AG20443 (cell line): ENCODE measurements at regions not wholly inside any gene's neighbourhood (a gene's known extent, or its start where the extent isn't known, plus 50 kb on each side); places are given as distances from the start of the nearest gene placed in this dataset.

Experiments used
- DNase-seq: peaks from one replicate; pipeline ENCODE4 v3.0.0; 2012; ENCODE audit warnings: low spot score, mixed read lengths

- no peak for DNase-seq
Observed at GRCh38 chr19:31501427-31502195, 152.4 kb upstream of the TSHZ3 start.

GRCh38 chr19:31502536-31503170, 153.4 kb upstream of the TSHZ3 start:
- DNase-seq: no peak

- no peak for DNase-seq
Observed at GRCh38 chr19:31503211-31503610, 154.0 kb upstream of the TSHZ3 start.

- DNase-seq: no peak
Observed at GRCh38 chr19:31504221-31504620, 155.0 kb upstream of the TSHZ3 start.

GRCh38 chr19:31505596-31505910, 156.3 kb upstream of the TSHZ3 start:
- no peak for DNase-seq

- DNase-seq: no peak
Observed at GRCh38 chr19:31506102-31506501, 156.9 kb upstream of the TSHZ3 start.

GRCh38 chr19:31510635-31511034, 161.4 kb upstream of the TSHZ3 start:
- no peak for DNase-seq

GRCh38 chr19:31511098-31511497, 161.9 kb upstream of the TSHZ3 start:
- no peak for DNase-seq

GRCh38 chr19:31511696-31512095, 162.5 kb upstream of the TSHZ3 start:
- DNase-seq: no peak

GRCh38 chr19:31512181-31512970, 163.1 kb upstream of the TSHZ3 start:
- no peak for DNase-seq

- no peak for DNase-seq
Observed at GRCh38 chr19:31513841-31514240, 164.6 kb upstream of the TSHZ3 start.

GRCh38 chr19:31515931-31516330, 166.7 kb upstream of the TSHZ3 start:
- DNase-seq: no peak

- no peak for DNase-seq
Observed at GRCh38 chr19:31516756-31517155, 167.5 kb upstream of the TSHZ3 start.

GRCh38 chr19:31517224-31518180, 168.3 kb upstream of the TSHZ3 start:
- DNase-seq: no peak

- no peak for DNase-seq
Observed at GRCh38 chr19:31518216-31519020, 169.2 kb upstream of the TSHZ3 start.

- DNase-seq: no peak
Observed at GRCh38 chr19:31519256-31519655, 170.0 kb upstream of the TSHZ3 start.

- DNase-seq: no peak
Observed at GRCh38 chr19:31519908-31520307, 170.7 kb upstream of the TSHZ3 start.

GRCh38 chr19:31520633-31521032, 171.4 kb upstream of the TSHZ3 start:
- no peak for DNase-seq

GRCh38 chr19:31525610-31526147, 176.4 kb upstream of the TSHZ3 start:
- DNase-seq: no peak

- DNase-seq: no peak
Observed at GRCh38 chr19:31527443-31527842, 178.2 kb upstream of the TSHZ3 start.

- DNase-seq: no peak
Observed at GRCh38 chr19:31528261-31528660, 179.0 kb upstream of the TSHZ3 start.
